OCI-LY1 (cell line): ENCODE measurements at regions not wholly inside any gene's neighbourhood (a gene's known extent, or its start where the extent isn't known, plus 50 kb on each side); places are given as distances from the start of the nearest gene placed in this dataset.

Source experiments
- EZH2 ChIP-seq: fragments of 200-600 bp; sonication (generic), shearing (Covaris generic); IDR thresholded peaks from 2 replicates; pipeline ENCODE4 v1.8.0; 2017; ENCODE audit warnings: borderline replicate concordance, mixed run types, mild to moderate bottlenecking, antibody characterized with exemption, low read length, moderate library complexity, mixed read lengths
- TF ChIP-seq, protein P1 (sequence below): fragments of 200-600 bp; sonication (generic), shearing (Covaris generic); IDR thresholded peaks from 2 replicates; pipeline ENCODE4 v1.5.1; 2017; ENCODE audit warnings: mild to moderate bottlenecking, antibody characterized with exemption, low read length, moderate library complexity, mixed read lengths

DNA sequence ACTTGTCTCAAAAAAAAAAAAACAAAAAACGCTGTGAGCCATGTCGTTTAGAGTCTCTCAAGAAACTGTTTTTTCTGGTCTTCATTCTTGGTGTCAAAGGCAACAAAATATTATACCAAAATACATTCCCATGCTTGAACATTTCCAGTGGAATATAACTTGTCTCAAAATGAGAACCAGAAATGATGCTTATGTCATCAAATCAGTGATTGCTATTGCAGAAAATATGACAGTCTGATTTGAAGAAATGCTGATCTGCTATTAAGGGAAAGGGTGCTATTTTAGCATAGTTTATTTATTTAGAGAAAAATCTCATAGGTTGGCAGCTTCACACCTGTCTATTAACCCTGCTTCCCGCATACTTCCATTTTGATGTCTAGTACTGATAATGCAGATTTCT, 82.4 kb upstream of the ACSL3 start:
- TF ChIP-seq, protein P1, sequence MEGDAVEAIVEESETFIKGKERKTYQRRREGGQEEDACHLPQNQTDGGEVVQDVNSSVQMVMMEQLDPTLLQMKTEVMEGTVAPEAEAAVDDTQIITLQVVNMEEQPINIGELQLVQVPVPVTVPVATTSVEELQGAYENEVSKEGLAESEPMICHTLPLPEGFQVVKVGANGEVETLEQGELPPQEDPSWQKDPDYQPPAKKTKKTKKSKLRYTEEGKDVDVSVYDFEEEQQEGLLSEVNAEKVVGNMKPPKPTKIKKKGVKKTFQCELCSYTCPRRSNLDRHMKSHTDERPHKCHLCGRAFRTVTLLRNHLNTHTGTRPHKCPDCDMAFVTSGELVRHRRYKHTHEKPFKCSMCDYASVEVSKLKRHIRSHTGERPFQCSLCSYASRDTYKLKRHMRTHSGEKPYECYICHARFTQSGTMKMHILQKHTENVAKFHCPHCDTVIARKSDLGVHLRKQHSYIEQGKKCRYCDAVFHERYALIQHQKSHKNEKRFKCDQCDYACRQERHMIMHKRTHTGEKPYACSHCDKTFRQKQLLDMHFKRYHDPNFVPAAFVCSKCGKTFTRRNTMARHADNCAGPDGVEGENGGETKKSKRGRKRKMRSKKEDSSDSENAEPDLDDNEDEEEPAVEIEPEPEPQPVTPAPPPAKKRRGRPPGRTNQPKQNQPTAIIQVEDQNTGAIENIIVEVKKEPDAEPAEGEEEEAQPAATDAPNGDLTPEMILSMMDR = no peak
- no peak for TF ChIP-seq EZH2
